GM21528 (cell line): ENCODE measurements at regions not wholly inside any gene's neighbourhood (a gene's known extent, or its start where the extent isn't known, plus 50 kb on each side); places are given as distances from the start of the nearest gene placed in this dataset.

Experiments used
- ATAC-seq: cut with Tn5 transposase; IDR thresholded peaks from one replicate; pipeline ENCODE4 v1.9.1; 2021; ENCODE audit warnings: mild to moderate bottlenecking, moderate library complexity; ENCODE audit not compliant: unreplicated experiment, low FRiP score

DNA sequence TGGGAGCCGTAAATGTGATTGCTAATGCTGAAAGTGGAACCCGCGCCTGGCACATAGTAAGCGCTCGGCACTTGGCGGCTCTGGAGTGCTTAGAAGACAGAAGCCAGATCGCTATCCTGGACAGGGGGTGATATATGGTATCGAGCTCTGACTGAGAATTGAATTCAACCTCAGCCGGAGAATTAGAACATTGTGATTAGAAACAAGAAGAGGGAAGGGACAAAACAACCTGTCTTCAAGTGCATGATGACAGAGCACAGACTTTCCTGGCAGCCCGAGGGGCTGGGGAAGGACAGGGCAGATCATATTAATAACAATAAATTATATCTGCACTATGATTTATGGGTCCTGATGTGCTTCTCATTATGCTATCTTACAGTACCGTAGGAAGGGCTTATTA, 66.9 kb upstream of the TBX3 start:
- ATAC-seq = no peak

DNA sequence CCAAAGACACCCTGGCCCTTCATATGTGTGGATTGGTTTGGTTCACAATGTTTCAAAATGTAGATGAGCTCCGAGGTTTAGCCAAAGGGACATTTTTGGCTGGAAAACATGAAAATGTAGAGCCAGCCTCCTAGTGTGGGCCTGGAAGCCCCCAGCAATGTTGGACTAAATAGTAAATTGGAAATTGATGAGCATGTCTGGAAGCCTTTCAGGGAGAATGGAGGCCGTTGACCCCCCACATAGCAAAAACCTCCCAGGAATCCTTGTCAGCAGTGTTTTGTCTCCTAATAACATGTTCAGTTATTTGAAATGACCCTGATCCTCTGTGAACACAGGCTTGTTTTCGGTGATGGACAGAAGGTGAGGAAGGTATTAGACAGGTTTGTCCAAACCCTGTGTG, 65.1 kb upstream of the TBX3 start:
- ATAC-seq = no peak

DNA sequence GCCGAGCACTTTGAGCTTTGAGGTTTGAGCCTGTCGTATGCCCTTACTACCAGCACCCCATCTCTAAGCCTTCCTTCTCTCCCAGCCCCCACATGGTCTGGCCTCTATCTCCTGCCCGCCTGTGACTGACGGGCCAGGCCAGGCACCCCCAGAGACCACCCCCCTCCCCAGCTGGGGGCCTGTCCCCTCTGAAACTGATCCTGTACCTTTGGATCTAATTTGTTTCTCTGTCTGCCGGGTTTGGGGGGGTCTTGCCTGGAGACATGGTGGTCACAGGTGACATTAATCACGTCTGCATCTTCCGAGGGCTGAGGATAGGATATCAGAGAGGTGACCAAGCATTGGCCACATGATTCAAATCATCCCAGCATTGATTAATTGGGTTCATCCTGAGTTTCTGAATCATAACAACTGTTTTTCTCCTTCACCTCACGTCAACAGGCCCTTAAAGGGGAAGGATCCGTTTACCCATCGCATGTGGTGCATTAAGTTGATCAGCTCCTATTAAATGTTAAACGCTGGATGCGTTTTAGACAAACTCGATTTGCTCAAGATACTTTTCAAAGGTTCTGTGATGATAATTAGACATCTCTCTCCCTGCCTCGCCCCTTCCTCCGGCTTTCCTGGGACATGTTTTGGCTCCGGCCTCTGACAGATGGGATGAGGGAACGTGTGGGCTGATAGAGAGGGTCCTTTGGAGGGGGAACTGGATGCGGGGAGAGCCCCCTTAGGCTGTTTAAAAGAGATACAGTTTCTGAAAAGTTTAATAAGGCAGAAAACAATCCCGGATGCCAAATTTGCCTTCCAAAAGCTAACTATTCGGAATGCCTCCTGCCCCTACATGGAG, 63.3 kb upstream of the TBX3 start:
- no peak for ATAC-seq

DNA sequence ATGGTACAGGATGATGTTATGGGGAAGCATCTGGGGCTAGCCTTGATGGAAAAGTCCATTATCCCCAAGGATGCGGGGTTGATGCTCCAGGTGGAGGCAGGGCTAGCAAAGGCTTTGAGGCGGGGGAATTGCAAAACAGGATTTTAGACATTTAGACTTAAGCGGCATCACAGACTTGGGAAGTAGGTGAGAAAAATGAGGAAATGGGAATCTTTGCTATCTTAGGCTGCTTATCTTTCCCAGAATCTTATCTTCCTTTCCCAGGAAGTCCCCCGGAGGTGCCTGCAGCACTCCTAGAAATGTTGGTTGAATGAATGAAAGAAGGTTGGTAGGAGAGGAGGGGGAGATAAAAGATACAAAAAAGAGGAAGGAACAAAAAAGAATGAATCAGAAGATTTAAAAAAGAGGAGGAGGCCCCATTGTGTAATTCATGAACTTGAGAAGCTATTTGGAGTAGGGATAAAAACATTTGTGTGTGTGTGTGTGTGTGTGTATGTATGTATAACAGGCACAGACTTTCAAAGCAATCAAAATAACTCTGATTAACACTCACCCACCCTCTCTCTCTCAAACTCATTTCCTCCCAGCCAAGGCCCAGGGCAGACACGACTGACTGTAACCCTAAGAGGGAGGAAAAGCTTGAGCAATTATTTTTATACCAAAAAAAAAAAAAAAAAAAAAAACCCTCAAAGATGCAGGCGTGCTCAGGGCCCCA, 62.5 kb upstream of the TBX3 start:
- no peak for ATAC-seq

DNA sequence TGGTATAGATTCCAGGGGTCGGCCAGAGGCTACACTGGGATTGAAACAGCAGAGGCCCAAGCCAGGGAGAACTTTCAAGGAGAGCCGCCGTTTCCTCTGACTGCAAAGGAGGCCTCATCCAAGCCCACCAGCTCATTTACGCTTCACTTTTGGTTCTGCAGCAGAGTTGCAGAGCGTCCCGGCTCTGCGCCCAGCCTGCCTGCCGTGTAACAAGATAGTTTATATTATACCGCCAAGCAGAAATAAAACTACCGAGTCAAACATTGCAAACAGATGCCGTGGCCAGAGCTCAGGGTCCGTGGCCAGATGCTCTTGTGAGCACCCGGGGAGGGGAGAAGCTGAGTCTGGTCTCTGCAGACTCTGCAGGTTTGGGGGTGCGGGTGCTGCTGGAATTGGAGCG, 60.7 kb upstream of the TBX3 start:
- ATAC-seq = no peak

DNA sequence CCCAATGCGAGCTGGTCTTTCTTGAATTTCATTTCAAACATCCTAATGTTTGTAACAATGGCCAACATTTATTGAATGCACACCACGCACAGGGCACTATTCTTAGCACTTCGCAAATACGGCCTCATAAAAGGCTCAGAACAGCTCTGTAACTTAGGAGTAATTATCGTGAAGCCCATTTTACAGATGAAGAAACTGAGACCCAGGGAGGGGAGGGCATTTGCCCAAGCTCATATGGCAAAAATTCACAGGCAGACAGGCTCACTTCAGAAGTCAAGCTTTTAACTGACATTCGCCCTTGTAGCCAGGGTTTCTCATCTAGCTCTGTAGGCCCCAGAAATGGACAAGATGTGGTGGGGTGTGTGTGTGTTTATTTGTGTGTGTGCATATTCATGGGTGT, 60.3 kb upstream of the TBX3 start:
- no peak for ATAC-seq

DNA sequence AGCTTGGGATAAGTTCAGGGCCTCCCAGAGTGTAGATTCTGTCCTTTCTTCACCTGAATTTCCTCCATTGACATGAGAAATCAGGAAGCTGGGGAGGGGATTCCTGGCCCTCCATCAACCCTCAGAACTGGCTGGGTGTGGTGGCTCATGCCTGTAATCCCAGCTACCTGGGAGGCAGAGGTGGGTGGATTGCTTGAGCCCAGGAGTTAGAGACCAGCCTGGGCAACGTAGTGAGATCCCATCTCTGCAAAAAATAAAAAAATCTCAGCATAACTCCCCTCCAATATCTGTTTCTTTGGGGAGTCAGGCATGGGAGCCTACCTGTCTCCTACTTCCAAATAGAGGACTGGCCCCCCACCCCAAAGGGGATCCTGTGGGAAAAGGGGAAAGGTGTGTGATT, 59.8 kb upstream of the TBX3 start:
- no peak for ATAC-seq

DNA sequence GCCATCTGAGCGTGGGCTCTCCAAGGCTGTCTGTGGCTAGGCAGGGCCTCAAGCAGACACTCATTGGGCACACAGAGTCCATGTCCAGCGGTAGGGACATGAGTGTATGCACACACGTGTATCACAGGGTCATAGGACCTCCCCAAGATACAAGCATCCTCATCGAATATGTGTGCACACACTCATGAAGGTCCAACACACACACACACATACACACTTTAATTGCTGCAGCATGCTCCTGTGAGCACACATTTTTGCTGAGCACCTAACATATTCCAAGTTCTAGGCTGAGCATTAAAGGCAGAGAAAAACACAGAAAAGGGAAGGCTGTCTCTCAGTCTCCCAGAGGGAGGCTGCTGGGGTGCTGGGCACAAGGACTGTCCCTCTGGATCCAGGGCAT, 59.3 kb upstream of the TBX3 start:
- no peak for ATAC-seq

DNA sequence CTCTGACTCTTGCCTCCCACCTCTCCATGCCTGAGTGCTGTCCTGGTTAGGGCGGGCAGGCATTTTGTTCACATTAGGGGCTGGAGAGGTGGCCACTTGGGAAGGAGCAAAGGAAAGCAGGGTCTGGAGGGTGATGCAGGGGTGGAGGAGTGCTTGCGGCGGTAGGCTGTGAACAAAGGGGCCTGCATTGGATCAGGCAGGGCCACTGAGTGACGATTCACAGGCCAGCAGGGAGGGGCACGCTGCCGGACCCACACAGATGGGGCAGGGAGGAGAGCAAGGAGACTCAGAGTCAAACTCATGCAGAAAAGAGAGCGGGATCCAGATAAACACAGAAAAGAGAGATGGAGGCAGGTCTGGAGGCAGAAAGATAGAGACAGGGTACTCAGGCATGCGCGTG, 58.4 kb upstream of the TBX3 start:
- no peak for ATAC-seq

DNA sequence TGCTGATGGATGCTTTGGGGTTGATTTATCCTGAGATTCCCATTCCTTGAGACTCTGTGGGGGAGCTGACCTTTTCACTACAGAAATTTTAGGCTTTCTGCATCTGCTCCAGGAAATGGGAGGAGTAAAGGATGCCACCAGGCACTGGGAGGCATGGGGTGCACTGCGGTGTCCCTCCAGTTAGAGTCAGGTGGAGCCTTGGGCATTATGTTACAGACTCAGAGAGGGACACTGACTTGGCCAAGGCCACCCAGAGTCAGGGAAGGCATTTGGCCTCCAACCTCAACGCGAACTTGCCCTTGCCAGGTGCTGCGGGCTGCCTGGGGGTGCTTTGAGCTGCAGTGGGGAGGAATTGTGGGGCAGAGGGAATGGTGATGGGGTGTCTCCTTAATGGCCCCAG, 58.0 kb upstream of the TBX3 start:
- ATAC-seq = no peak

DNA sequence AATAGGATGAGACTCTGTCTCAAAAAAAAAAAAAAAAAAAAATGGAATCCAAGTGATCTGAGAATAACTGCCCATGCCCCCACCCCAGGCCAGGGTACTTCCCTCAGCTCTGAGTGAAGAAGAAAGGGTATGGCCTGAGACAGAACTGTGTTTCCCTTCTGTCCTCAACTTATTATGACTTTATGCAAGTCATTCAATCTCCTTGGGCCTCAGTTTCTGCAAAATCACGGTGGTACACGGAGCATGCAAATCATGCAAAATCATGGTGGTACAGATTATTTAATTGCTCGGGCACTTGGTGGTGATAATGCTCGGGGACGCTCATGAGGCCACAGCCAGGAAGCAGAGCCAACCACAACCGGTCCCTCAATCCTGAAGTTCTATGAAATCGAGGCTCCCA, 56.5 kb upstream of the TBX3 start:
- no peak for ATAC-seq

DNA sequence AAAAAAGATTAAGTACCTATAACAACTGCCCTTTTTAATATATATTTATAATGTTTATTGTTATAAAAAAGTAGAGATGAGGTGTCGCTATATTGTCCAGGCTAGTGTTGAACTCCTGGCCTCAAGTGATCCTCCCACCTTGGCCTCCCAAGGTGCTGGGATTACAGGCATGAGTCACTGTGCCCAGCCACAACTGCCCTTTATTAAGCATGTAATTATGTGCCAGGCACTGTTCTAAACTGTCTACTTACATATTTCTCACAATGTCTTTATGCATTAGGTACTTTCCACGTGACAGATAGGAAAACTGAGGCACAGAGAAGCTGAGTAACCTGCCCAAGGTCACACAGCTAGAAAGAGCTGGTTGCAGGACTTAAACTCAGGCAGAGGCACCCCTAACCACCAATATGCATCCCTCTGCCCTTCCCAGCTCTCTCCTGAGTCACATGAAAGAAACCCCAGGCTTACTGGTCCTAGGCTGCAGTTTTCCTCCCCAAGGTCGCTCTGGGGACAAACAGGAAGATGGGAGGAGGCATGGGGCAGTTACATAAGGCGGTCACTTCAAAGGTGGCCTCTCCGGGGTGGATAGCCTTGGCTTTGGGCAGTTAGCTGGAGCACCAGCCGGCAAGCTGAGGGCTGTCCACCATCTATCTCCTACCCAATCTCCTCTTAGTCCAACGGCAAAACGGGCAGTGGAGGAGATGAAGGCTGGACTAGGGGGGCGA, 54.6 kb upstream of the TBX3 start:
- ATAC-seq = no peak

DNA sequence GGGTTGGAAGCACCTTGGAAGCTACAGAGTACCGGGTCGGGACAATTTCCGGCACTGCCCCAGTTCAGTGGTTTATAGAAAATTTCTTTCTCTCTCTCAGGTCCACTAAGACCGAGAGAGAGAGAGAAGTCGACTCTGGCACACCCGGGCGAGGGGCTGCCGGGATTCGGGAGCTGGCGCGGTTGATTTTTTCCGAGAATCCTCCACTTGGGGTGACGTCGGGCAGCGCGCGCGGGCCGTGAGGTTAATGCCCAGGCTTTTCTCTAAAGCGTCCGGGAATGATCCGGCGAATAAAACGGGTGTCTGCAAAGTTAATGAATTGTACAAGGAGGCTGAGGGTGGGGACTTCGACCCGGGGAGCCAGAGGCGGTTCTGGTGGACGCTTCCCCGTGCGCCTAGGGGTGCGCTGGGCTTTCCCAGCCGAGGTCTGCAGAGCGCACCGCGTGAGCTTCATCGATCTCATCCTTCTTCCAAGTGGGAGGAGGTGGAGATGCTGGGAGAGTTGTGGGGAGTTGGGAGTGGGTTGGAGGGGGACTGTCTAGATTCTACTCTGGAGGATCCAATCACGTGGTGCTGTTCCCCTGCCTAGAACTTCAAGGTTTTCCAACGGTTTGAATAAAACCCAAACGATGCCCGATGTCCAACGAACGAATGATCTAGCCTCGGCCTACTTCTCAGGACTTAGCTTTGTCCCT, 51.9 kb upstream of the TBX3 start:
- no peak for ATAC-seq

DNA sequence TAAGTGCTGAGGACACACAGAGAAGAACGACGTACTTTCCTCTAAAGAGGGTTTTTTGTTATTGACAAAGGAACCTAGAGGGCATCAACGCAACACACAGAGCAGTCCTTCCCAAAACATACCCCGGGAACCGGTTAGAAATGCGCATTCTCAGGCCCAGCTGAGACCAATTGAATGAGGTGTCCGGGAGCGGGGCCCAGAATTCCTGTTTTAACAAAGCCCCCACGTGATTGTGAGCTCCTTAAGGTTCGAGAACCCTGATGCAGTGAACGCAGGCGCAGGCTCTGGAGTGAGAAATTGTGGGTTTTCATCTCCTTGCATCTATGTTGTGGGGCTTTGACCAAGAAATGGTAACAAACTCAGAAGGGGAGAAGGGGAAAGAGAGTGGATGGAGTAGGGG, 51.0 kb upstream of the TBX3 start:
- no peak for ATAC-seq

DNA sequence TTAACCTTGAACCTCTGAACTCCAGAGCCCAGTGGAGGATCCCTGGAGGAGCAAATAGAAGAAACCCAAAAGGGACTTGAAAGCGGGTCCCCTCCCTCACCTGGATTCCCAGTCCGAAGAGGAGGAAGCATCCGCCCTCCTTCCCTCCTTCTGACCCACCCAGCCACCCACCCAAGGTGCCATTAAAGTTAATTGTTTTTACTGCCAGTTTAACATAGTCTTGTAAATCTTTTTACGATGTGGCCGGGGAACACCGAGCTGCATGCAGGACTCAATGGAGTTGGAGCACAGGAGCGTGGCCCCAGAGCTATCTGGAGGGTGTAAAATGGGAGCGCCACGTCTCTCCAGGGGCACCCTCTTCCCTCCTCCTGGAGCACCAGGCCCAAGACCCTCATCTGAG, 49.9 kb upstream of the TBX3 start:
- ATAC-seq = no peak
